ENCODE measurements at regions not wholly inside any gene's neighbourhood (a gene's known extent, or its start where the extent isn't known, plus 50 kb on each side); places are given as distances from the start of the nearest gene placed in this dataset.

DNA sequence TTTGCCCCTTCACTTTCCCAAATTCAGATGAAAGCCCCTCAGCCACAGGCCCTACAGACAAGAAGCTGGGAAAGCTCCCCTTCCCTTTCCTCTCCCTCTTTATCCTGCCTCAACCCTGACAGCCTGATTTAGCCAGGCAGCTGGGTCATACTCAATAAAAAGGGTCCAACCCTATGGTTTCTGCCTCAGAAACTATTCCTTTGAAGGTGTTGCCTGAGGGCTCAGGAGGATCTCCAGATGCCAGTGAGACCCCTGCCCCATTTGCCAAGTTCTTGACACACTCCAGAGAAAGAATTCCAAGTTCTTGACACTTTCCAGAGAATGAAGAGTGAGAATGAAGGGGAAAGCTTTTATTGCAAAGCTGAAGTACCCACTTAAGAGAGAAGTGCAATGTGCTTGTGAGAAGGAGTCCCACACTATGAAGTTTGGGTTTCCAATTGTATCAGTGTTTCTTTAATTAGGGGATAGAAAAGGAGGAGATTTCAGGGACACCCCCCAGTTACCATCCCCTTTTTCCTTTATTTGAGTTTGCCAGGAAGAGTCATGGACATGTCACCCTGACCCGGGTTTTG is 576.2 kb downstream of the METTL4 start:
- no peak for DNase-seq

- DNase-seq, result no peak
Observed at GRCh38 chr18:1998121-1998520, 573.2 kb downstream of the METTL4 start.

DNA sequence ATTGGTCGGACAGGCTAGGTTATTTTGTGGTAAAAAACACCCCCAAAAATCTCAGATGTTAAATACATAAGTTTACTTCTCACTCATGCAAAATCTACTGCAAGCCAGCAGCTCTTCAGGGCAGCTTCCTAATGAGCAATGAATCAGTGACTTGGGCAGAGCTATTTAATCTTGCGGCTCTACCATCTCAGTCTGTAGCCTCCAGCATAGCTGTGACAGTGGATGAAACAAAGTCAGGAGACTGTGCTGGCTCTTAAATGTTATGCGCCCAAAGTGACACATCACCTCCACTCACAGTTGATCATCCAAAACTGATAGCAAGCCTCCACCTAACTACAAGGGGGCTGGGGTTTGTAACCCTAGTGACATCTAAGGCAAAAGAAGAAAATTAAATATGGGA is 571.9 kb downstream of the METTL4 start:
- DNase-seq, result no peak

DNA sequence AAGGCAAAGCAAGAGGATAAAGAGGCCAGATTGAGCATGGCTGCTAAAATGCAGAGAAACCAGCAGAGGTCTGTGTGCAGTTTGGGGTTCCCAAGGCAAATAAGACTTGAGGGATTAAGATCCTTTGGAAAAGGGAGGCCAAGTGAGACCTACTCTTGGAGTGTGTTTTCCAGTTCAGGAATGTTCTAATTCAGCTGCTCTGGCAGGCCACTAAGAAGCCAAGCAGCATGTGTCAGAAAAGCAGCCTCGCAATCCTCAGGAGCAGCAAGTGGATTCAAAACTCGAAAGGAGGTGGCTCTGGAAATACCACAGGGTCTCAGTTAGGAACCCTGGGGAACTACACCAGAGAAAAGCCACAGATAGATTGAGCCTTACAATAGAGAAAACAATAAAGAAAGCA is 569.2 kb downstream of the METTL4 start:
- DNase-seq, result no peak

GRCh38 chr18:2002604-2003003 is 568.7 kb downstream of the METTL4 start:
- DNase-seq, result no peak

- no peak for DNase-seq
Observed at GRCh38 chr18:2009942-2010697, 561.2 kb downstream of the METTL4 start.

DNA sequence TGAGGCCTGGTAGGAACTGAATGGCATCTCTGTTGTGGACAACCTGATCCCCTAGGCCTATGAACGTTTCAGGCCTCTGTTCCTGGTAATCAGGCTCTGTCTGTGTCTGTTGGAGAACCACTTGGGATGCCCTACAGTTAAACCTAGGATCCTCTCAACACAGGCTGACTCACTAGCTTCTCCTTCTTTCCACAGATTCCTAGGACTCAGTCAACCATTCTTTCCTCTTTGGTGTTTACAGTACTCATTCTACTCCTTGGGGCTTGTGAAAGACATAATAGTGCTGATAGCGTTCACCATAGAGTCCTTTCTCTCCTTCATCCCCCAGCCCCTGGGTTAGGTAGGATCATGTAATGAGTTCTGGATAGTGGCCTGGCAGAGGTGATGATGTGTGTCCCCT is 544.3 kb downstream of the METTL4 start:
- DNase-seq, result no peak

- no peak for DNase-seq
Observed at GRCh38 chr18:2027756-2028155, 543.5 kb downstream of the METTL4 start.

- no peak for DNase-seq
Observed at GRCh38 chr18:2028986-2029385, 542.3 kb downstream of the METTL4 start.

- DNase-seq, result no peak
Observed at GRCh38 chr18:2030647-2031046, 540.7 kb downstream of the METTL4 start.

- no peak for DNase-seq
Observed at GRCh38 chr18:2032036-2032435, 539.3 kb downstream of the METTL4 start.

DNA sequence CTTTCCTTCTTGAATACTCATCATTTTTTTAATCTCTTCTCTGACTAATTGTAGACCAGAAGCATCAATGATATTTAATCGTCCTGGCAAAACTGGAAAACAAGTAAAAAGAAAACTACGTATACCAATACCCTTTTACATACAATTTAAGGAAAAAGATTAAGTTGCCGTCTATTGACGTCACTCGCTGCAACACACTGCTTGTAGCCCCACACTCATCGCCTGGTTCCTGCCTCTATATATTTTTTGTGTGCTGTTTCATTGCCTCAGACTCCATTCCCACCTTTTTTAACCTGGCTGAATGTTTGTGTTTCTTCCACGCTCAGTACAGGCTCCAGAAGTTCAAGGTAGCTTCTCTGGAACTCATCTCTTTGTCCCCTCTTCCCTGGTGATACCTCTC is 536.2 kb downstream of the METTL4 start:
- DNase-seq, result no peak

GRCh38 chr18:2036086-2036485 is 535.2 kb downstream of the METTL4 start:
- DNase-seq, result no peak

- no peak for DNase-seq
Observed at GRCh38 chr18:2040279-2040678, 531.0 kb downstream of the METTL4 start.

GRCh38 chr18:2049986-2050385 is 521.3 kb downstream of the METTL4 start:
- DNase-seq, result no peak

GRCh38 chr18:2050702-2051201 is 520.6 kb downstream of the METTL4 start:
- DNase-seq, result no peak

GRCh38 chr18:2053490-2054089 is 517.7 kb downstream of the METTL4 start:
- no peak for DNase-seq

DNA sequence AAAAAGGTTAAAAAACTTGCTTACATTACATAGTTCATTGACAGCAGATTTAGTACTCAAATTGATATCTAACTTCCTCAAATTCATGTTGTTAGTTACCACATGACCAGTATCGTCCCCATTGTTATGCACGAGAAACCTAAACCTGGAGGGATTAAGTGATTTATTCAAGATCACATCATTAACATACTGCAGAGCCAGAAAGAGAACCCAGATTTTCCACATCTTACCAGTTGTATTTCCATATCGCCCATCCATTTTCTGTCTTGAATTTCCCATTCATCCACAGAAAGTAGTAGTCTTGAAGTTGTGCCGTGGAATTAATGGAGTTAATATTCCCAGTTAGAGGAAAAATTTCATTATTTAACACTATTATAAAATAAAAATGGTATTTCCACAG is 512.0 kb downstream of the METTL4 start:
- DNase-seq, result no peak

DNA sequence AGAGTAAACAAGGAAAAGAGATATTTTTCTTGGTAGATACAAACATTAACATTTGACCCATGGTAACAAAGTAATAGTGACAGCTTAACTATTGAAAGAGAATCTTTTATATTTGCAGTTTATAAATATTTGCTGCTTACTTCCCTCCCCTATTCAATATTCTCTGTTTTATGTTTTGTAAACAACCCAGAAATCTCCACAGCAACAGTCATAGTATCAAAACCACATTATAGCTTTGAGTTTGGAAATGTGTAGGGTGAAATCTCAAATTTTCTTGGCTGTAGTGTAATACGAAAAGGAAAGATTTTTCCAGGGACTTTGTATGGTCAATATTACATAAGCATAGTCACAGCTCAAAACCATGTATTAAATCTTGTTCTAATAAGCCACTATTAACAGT is 511.2 kb downstream of the METTL4 start:
- DNase-seq, result no peak

DNA sequence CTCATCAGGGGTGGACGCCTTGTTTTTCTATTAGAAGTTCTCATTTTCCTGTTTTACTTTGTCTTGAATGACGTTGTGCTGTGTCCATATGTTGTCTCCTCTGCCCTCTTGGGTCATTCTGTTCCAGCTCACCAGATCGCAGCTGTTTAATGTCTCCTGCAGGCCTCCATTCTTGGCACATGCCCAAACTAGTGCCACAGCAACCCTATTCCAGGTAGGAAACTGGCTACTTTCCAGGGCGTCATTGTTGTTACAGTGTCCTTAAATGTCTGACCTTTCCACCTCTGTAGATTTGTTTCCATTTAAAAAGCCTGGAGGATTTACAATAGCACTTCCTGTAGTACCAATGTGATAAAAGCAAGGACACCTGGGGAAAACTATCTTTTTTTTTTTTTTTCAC is 500.7 kb downstream of the METTL4 start:
- DNase-seq, result peak; percentile 90

DNA sequence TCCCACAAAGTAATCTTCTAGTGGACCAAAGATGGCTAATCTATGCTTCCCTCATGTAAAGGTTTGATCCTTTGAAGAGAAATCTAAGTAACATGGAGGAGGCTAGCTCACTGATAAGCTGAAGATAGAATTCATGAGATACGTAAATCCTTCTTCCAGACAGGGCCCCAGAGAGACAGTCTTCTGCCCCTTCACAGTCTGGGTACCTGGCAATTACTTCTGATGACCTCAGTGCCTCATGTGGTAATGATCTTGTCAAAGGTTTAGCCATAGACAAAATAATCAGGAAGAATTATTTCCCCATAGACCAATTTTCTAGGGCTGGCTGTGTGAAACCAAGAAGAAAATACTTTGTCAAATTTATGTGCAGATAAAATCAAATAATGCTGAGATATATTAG is 495.8 kb downstream of the METTL4 start:
- no peak for DNase-seq

- no peak for DNase-seq
Observed at GRCh38 chr18:2082676-2083075, 488.6 kb downstream of the METTL4 start.

DNA sequence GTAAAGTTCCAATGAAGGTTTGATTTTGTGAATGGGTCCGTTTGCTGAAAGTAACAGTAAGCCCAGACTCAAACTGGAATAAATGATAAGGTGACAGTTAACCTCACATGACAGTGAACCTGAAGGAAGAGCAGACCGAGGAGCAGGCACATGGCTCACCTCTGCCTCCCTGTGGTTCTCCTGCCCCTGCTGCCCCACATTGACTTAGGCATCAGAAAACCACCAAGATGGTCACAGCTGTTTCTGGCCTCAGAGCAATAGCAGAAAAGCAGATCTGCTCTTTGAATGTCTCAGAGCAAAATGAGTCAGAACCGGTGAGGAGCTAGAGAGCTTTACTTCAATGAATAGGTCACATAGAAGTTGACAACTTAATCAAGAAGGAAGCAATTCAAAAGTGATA is 487.6 kb downstream of the METTL4 start:
- no peak for DNase-seq

GRCh38 chr18:2086439-2086838 is 484.9 kb downstream of the METTL4 start:
- no peak for DNase-seq

Data from NCI-H345 (cell line).